BE2C (cell line): ENCODE measurements at regions not wholly inside any gene's neighbourhood (a gene's known extent, or its start where the extent isn't known, plus 50 kb on each side); places are given as distances from the start of the nearest gene placed in this dataset.

Experiments used
- DNase-seq: peaks from one replicate; pipeline ENCODE4 v3.0.0-alpha.2; 2020
- H3K27me3 ChIP-seq: fragments of 250-450 bp; sonication (Bioruptor Pico); 2 replicates; pipeline ENCODE4 v1.5.1; 2020; ENCODE audit warnings: mild to moderate bottlenecking
- H3K36me3 ChIP-seq: fragments of 250-450 bp; sonication (Bioruptor Pico); 2 replicates; pipeline ENCODE4 v1.5.1; 2020; ENCODE audit warnings: mild to moderate bottlenecking
- H3K4me1 ChIP-seq: fragments of 250-450 bp; sonication (Bioruptor Pico); 2 replicates; pipeline ENCODE4 v1.5.1; 2020
- H3K4me3 ChIP-seq: 2 replicates; pipeline ENCODE4 v1.5.1; 2011; ENCODE audit warnings: low read depth, low read length
- H3K9me3 ChIP-seq: fragments of 250-450 bp; sonication (Bioruptor Pico); 2 replicates; pipeline ENCODE4 v1.5.1; 2020
- CTCF ChIP-seq: IDR thresholded peaks from 2 replicates; pipeline ENCODE4 v1.5.1; 2012; ENCODE audit warnings: mild to moderate bottlenecking, low read depth, low read length

- no peaks in the 10 kb centered on the region for H3K36me3 ChIP-seq
- TF ChIP-seq CTCF, result no peak
- H3K9me3 ChIP-seq, result no peaks in the 10 kb centered on the region
Observed at GRCh38 chr14:99011385-99011784, 260.6 kb downstream of the BCL11B start.

GRCh38 chr14:99012703-99013102, 259.3 kb downstream of the BCL11B start:
- TF ChIP-seq CTCF, result no peak
- Histone ChIP-seq H3K9me3 (no peaks in the 10 kb centered on the region), H3K36me3 (no peaks in the 10 kb centered on the region), H3K4me3 (no peak overlapping the region), H3K27me3 (no peaks in the 10 kb centered on the region), H3K4me1 (no peaks in the 10 kb centered on the region)
- DNase-seq, result no peak

More at GRCh38 chr14:99011385-99011784, 260.6 kb downstream of the BCL11B start:
- H3K4me3 ChIP-seq, result no peak overlapping the region
- H3K27me3 ChIP-seq, result no peaks in the 10 kb centered on the region
- H3K4me1 ChIP-seq, result no peaks in the 10 kb centered on the region
- DNase-seq, result no peak

GRCh38 chr14:99015833-99016232, 256.2 kb downstream of the BCL11B start:
- H3K9me3 ChIP-seq, result no peaks in the 10 kb centered on the region
- no peak for TF ChIP-seq CTCF
- no peaks in the 10 kb centered on the region for H3K4me1 ChIP-seq
- no peak overlapping the region for H3K4me3 ChIP-seq
- H3K27me3 ChIP-seq, result no peaks in the 10 kb centered on the region
- no peak for DNase-seq
- no peaks in the 10 kb centered on the region for H3K36me3 ChIP-seq

- no peak for TF ChIP-seq CTCF
- no peak overlapping the region for H3K4me3 ChIP-seq
- no peaks in the 10 kb centered on the region for H3K4me1 ChIP-seq
- no peaks in the 10 kb centered on the region for H3K27me3 ChIP-seq
- no peaks in the 10 kb centered on the region for H3K36me3 ChIP-seq
- no peaks in the 10 kb centered on the region for H3K9me3 ChIP-seq
- DNase-seq, result no peak
Observed at GRCh38 chr14:99023371-99023770, 248.6 kb downstream of the BCL11B start.

GRCh38 chr14:99024926-99025325, 247.1 kb downstream of the BCL11B start:
- no peak for DNase-seq
- no peaks in the 10 kb centered on the region for H3K4me1 ChIP-seq
- H3K27me3 ChIP-seq, result no peaks in the 10 kb centered on the region
- H3K9me3 ChIP-seq, result no peaks in the 10 kb centered on the region
- no peaks in the 10 kb centered on the region for H3K36me3 ChIP-seq
- no peak overlapping the region for H3K4me3 ChIP-seq
- no peak for TF ChIP-seq CTCF

GRCh38 chr14:99025418-99025817, 246.6 kb downstream of the BCL11B start:
- Histone ChIP-seq H3K9me3 (no peaks in the 10 kb centered on the region), H3K36me3 (no peaks in the 10 kb centered on the region), H3K4me1 (no peaks in the 10 kb centered on the region), H3K4me3 (no peak overlapping the region), H3K27me3 (no peaks in the 10 kb centered on the region)
- TF ChIP-seq CTCF, result no peak
- DNase-seq, result no peak
